ENCODE measurements at regions not wholly inside any gene's neighbourhood (a gene's known extent, or its start where the extent isn't known, plus 50 kb on each side); places are given as distances from the start of the nearest gene placed in this dataset.

DNA sequence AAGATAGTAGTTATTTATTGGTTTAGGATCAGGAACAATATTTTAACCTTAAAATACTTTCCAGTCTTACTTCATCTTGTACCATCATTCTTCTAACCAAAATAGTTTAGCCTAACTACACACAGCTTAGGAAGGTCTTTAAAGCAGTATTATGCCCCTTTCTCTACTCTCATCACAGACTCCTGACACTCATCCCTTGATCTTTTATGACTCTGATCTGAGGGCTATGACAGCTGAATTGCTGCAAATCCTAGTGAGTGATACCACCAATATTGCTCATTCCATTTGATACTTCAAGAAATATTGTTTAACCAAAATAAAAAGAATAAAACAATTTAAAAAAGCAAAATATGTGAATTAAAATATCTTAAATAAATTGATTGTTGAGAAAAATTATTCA is 746.6 kb upstream of the ACO1 start:
- TF ChIP-seq EZH2 (IDR thresholded peaks at IDR 0.05; ENCODE audit: low read depth, low read length, severe bottlenecking) (no peak), YY1 (IDR thresholded peaks at IDR 0.05; ENCODE audit: low read depth, low read length) (no peak), CTCF (IDR thresholded peaks at IDR 0.05; ENCODE audit: control extremely low read depth in 1 of 3, insufficient read depth in 1 of 3, low read depth in 1 of 3, low read length in 3 of 3) (no peak), CEBPB (IDR thresholded peaks at IDR 0.05; ENCODE audit: low read depth, low read length) (no peak), TCF12 (IDR thresholded peaks at IDR 0.05; ENCODE audit: low read depth, low read length) (no peak), NANOG (IDR thresholded peaks at IDR 0.05; ENCODE audit: insufficient read depth, low read depth, low read length, poor library complexity, severe bottlenecking) (no peak), TAF1 (IDR thresholded peaks at IDR 0.05; ENCODE audit: low read depth, low read length) (no peak), RXRA (IDR thresholded peaks at IDR 0.05; ENCODE audit: insufficient read depth, low read depth, low read length) (no peak), ATF3 (IDR thresholded peaks at IDR 0.05; ENCODE audit: insufficient read depth, low read depth, low read length) (no peak)
